ENCODE measurements at regions not wholly inside any gene's neighbourhood (a gene's known extent, or its start where the extent isn't known, plus 50 kb on each side); places are given as distances from the start of the nearest gene placed in this dataset.

DNA sequence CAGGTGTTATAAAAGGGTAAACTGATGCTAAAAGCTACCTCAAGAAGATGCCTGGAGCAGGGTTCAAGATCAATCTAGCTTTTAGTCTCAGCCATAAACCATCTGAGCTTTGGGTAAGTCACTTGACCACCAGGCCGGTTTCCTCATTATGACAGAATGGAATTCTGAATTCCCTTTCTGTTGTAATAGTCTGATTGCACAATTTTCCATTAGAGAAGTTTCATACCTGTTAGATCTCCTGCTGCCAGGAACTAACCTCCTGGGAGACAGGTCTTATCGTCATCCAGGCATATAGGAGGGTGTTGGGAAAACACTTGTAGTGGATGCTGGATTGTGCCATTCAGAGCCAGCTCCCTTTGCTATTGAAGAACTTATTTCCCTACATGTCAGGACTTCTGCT lies 272.5 kb downstream of the TDRD15 start:
- Histone ChIP-seq H3K18ac (ENCODE audit: low read depth, low read length) (no peak overlapping the region), H3K79me1 (ENCODE audit: low read depth in 1 of 2, low read length in 2 of 2) (no peaks in the 10 kb centered on the region), H3K14ac (replicated peaks; ENCODE audit: low read depth, low read length) (no peak overlapping the region), H2BK20ac (ENCODE audit: low read depth, low read length) (no peak overlapping the region), H4K20me1 (ENCODE audit: insufficient read depth, low read length) (no peaks in the 10 kb centered on the region), H3K9me1 (ENCODE audit: insufficient read depth, low read length) (no peaks in the 10 kb centered on the region), H3K4me2 (ENCODE audit: low read depth, low read length) (no peak overlapping the region), H3K23ac (ENCODE audit: low read depth, low read length) (no peak overlapping the region), H2AK5ac (ENCODE audit: low read depth, low read length) (no peak overlapping the region), H4K5ac (ENCODE audit: low read depth, low read length) (no peak overlapping the region), H2BK5ac (ENCODE audit: low read depth, low read length, poor library complexity, severe bottlenecking) (no peak overlapping the region), H2BK120ac (ENCODE audit: low read depth, low read length) (no peak overlapping the region), H2AFZ (replicated peaks; ENCODE audit: low read length, poor library complexity) (no peak overlapping the region), H4K91ac (ENCODE audit: insufficient read depth, low read depth, low read length) (no peak overlapping the region), H3K9ac (ENCODE audit: low read depth, low read length) (no peak overlapping the region), H3K9me3 (ENCODE audit: control insufficient read depth, insufficient read depth, low read length) (no peaks in the 10 kb centered on the region), H3K4me3 (ENCODE audit: insufficient read depth, low read depth, low read length) (no peak overlapping the region), H3K27me3 (ENCODE audit: control insufficient read depth, insufficient read depth, low read length) (no peaks in the 10 kb centered on the region), H3K56ac (ENCODE audit: extremely low read depth, insufficient read depth, low read length) (no peak overlapping the region), H2BK15ac (ENCODE audit: low read depth, low read length) (no peak overlapping the region), H3K4me1 (ENCODE audit: control insufficient read depth, insufficient read depth, low read length) (no peaks in the 10 kb centered on the region), H4K8ac (ENCODE audit: low read depth in 2 of 2, low read length in 2 of 2) (no peak overlapping the region), H3K4ac (ENCODE audit: low read depth, low read length) (no peak overlapping the region), H3K27ac (ENCODE audit: insufficient read depth, low read length) (no peak overlapping the region), H3K36me3 (ENCODE audit: control insufficient read depth, insufficient read depth, low read length) (no peaks in the 10 kb centered on the region), H2AK9ac (replicated peaks; ENCODE audit: low read depth, low read length, poor library complexity) (no peak overlapping the region)
- dilution Hi-C loops (cut with HindIII; ENCODE audit: low sequenced_read_pairs, unreplicated experiment) (no loop called here), in situ Hi-C loops (cut with MboI; ENCODE audit: low sequenced_read_pairs) (no loop called here), intact Hi-C loops (cut with micrococcal nuclease) (no loop called here)
- CTCF ChIA-PET = no interaction called here
- ATAC-seq (ENCODE audit: low read depth) (no peak), DNase-seq (no peak)
- POLR2A ChIA-PET (ENCODE audit: unreplicated experiment) = no interaction called here
- TF ChIP-seq BHLHE40 (IDR thresholded peaks at IDR 0.05; ENCODE audit: low read depth, low read length) = no peak
- TF ChIP-seq FOS (IDR thresholded peaks at IDR 0.05; ENCODE audit: low read depth, low read length) = no peak
- no peak for TF ChIP-seq RFX5 (IDR thresholded peaks at IDR 0.05; ENCODE audit: low read depth, low read length)
- TF ChIP-seq CEBPB (IDR thresholded peaks at IDR 0.05; ENCODE audit: low read depth, low read length) = peak; percentile 53
- no peak for TF ChIP-seq RCOR1 (IDR thresholded peaks at IDR 0.05; ENCODE audit: insufficient replicate concordance, low read length)
- no TSS peak for BruUV-seq (replicated peaks)
- WGBS, 2 experiments (ENCODE audit: extremely low coverage in 2 of 2, insufficient read length in 1 of 2) = no CpG with 5 or more reads among the region's 2 CpGs

All from IMR-90 (cell line).